MM.1S (cell line): ENCODE measurements at regions not wholly inside any gene's neighbourhood (a gene's known extent, or its start where the extent isn't known, plus 50 kb on each side); places are given as distances from the start of the nearest gene placed in this dataset.

Source experiments
- DNase-seq: peaks from one replicate; pipeline ENCODE4 v3.0.0-alpha.2; 2015
- H2AFZ ChIP-seq: fragments of 300-600 bp; sonication (generic); 2 replicates; pipeline ENCODE4 v1.6.0; 2016; ENCODE audit warnings: antibody characterized with exemption, low read length
- H3F3A ChIP-seq: fragments of 300-600 bp; sonication (generic); 2 replicates; pipeline ENCODE4 v1.6.1; 2016; ENCODE audit warnings: mild to moderate bottlenecking, antibody characterized with exemption, low read length, moderate library complexity, mixed read lengths; ENCODE audit not compliant: insufficient read depth
- H3K27ac ChIP-seq: fragments of 300-600 bp; sonication (generic); 2 replicates; pipeline ENCODE4 v1.5.1; 2016; ENCODE audit warnings: mild to moderate bottlenecking, low read length
- H3K27me3 ChIP-seq: fragments of 300-600 bp; sonication (generic); replicated peaks from 2 replicates; pipeline ENCODE4 v1.6.0; 2016; ENCODE audit warnings: low read length; ENCODE audit not compliant: insufficient read depth
- H3K36me3 ChIP-seq: fragments of 300-600 bp; sonication (generic); replicated peaks from 2 replicates; pipeline ENCODE4 v1.6.1; 2016; ENCODE audit warnings: mild to moderate bottlenecking, low read length, mixed read lengths; ENCODE audit not compliant: insufficient read depth
- H3K4me1 ChIP-seq: fragments of 300-600 bp; sonication (generic); 2 replicates; pipeline ENCODE4 v1.6.1; 2016; ENCODE audit warnings: low read length, mixed read lengths
- H3K4me2 ChIP-seq: fragments of 300-600 bp; sonication (generic); 2 replicates; pipeline ENCODE4 v1.6.0; 2016; ENCODE audit warnings: low read depth, low read length
- H3K4me3 ChIP-seq: fragments of 300-600 bp; sonication (generic); 2 replicates; pipeline ENCODE4 v1.5.1; 2016; ENCODE audit warnings: low read length, mixed read lengths
- H3K79me2 ChIP-seq: fragments of 300-600 bp; sonication (generic); 2 replicates; pipeline ENCODE4 v1.6.1; 2016; ENCODE audit warnings: mixed run types, low read length, mixed read lengths
- H3K9ac ChIP-seq: fragments of 300-600 bp; sonication (generic); 2 replicates; pipeline ENCODE4 v1.6.1; 2016; ENCODE audit warnings: low read length, mixed read lengths
- H3K9me2 ChIP-seq: fragments of 300-600 bp; sonication (generic); replicated peaks from 2 replicates; pipeline ENCODE4 v1.6.1; 2016; ENCODE audit warnings: mild to moderate bottlenecking, low read length, mixed read lengths; ENCODE audit not compliant: insufficient read depth
- H3K9me3 ChIP-seq: fragments of 300-600 bp; sonication (generic); replicated peaks from 2 replicates; pipeline ENCODE4 v1.6.1; 2016; ENCODE audit warnings: mild to moderate bottlenecking, low read length, mixed read lengths; ENCODE audit not compliant: insufficient read depth
- H4K20me1 ChIP-seq: fragments of 300-600 bp; sonication (generic); 2 replicates; pipeline ENCODE4 v1.6.1; 2016; ENCODE audit warnings: mild to moderate bottlenecking, low read length, moderate library complexity, mixed read lengths; ENCODE audit not compliant: insufficient read depth
- EZH2 ChIP-seq: fragments of 300-600 bp; sonication (generic); optimal IDR thresholded peaks from 2 replicates; pipeline ENCODE3; 2017; ENCODE audit warnings: low read depth, mild to moderate bottlenecking, antibody characterized with exemption, low read length, mixed read lengths
- EZH2phosphoT487 ChIP-seq: fragments of 300-600 bp; sonication (generic); IDR thresholded peaks from 2 replicates; pipeline ENCODE4 v1.6.1; 2018; ENCODE audit warnings: antibody characterized with exemption, low read length
- TF ChIP-seq, protein P1 (sequence below): fragments of 300-600 bp; sonication (generic); IDR thresholded peaks from 2 replicates; pipeline ENCODE4 v1.5.1; 2016; ENCODE audit warnings: antibody characterized with exemption, low read length, mixed read lengths

DNA sequence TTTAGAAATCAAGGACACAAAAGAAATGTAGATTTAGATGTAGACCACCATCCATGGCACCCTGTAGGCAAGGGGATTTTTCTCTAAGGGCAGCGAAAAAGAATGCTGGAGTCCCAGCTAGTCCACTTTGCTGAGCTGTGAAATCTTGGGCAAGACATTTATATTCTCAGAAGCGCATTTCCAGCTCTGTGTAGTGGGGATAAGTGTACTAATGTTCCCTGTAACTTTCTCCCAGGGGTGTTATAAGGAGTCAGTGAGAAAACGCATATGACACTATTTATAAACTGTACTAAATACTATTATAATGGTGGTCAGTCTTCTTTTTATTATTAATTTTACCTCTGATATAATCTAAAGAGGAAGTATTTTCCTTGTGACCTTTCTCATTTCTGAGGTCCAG, 133.4 kb upstream of the FRMD6 start:
- no peaks in the 10 kb centered on the region for H3K27me3 ChIP-seq
- H3K9me3 ChIP-seq, result no peaks in the 10 kb centered on the region
- H3K4me3 ChIP-seq, result no peak overlapping the region
- no peak overlapping the region for H3K4me2 ChIP-seq
- no peak overlapping the region for H2AFZ ChIP-seq
- H3K36me3 ChIP-seq, result no peaks in the 10 kb centered on the region
- no peaks in the 10 kb centered on the region for H4K20me1 ChIP-seq
- H3K27ac ChIP-seq, result no peak overlapping the region
- no peak for DNase-seq
- H3K79me2 ChIP-seq, result no peaks in the 10 kb centered on the region
- H3K9ac ChIP-seq, result no peak overlapping the region
- TF ChIP-seq EZH2 (no peak), EZH2phosphoT487 (no peak)
- TF ChIP-seq, protein P1, sequence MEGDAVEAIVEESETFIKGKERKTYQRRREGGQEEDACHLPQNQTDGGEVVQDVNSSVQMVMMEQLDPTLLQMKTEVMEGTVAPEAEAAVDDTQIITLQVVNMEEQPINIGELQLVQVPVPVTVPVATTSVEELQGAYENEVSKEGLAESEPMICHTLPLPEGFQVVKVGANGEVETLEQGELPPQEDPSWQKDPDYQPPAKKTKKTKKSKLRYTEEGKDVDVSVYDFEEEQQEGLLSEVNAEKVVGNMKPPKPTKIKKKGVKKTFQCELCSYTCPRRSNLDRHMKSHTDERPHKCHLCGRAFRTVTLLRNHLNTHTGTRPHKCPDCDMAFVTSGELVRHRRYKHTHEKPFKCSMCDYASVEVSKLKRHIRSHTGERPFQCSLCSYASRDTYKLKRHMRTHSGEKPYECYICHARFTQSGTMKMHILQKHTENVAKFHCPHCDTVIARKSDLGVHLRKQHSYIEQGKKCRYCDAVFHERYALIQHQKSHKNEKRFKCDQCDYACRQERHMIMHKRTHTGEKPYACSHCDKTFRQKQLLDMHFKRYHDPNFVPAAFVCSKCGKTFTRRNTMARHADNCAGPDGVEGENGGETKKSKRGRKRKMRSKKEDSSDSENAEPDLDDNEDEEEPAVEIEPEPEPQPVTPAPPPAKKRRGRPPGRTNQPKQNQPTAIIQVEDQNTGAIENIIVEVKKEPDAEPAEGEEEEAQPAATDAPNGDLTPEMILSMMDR, result no peak
- H3K4me1 ChIP-seq, result 0 out of 2 replicates have a peak, but pooled peaks cover 7% of the 10 kb centered on the region
- no peaks in the 10 kb centered on the region for H3K9me2 ChIP-seq
- H3F3A ChIP-seq, result no peaks in the 10 kb centered on the region

GRCh38 chr14:51518711-51519110, 133.0 kb upstream of the FRMD6 start:
- no peak for DNase-seq
- Histone ChIP-seq H4K20me1 (no peaks in the 10 kb centered on the region), H3F3A (no peaks in the 10 kb centered on the region), H3K9me3 (no peaks in the 10 kb centered on the region), H3K4me3 (no peak overlapping the region), H3K9ac (no peak overlapping the region), H2AFZ (no peak overlapping the region), H3K9me2 (no peaks in the 10 kb centered on the region), H3K4me1 (0 out of 2 replicates have a peak, but pooled peaks cover 7% of the 10 kb centered on the region), H3K4me2 (no peak overlapping the region), H3K27ac (no peak overlapping the region), H3K36me3 (no peaks in the 10 kb centered on the region), H3K79me2 (no peaks in the 10 kb centered on the region), H3K27me3 (no peaks in the 10 kb centered on the region)
- TF ChIP-seq, protein P1, result no peak

- no peaks in the 10 kb centered on the region for H3K79me2 ChIP-seq
- H4K20me1 ChIP-seq, result no peaks in the 10 kb centered on the region
- no peak overlapping the region for H3K4me2 ChIP-seq
- no peak overlapping the region for H3K4me3 ChIP-seq
- TF ChIP-seq EZH2phosphoT487 (no peak), EZH2 (no peak)
- TF ChIP-seq, protein P1, result no peak
- H3K9me2 ChIP-seq, result no peaks in the 10 kb centered on the region
- H3K36me3 ChIP-seq, result no peaks in the 10 kb centered on the region
- no peak overlapping the region for H2AFZ ChIP-seq
- no peaks in the 10 kb centered on the region for H3K9me3 ChIP-seq
- 0 out of 2 replicates have a peak, but pooled peaks cover 7% of the 10 kb centered on the region for H3K4me1 ChIP-seq
- no peaks in the 10 kb centered on the region for H3F3A ChIP-seq
- no peak overlapping the region for H3K27ac ChIP-seq
- DNase-seq, result no peak
- H3K27me3 ChIP-seq, result no peaks in the 10 kb centered on the region
- no peak overlapping the region for H3K9ac ChIP-seq
These were observed 131.6 kb upstream of the FRMD6 start for GRCh38 chr14:51520087-51520486.
